Sigmoid colon (tissue), 6 donors: ENCODE measurements at regions not wholly inside any gene's neighbourhood (a gene's known extent, or its start where the extent isn't known, plus 50 kb on each side); places are given as distances from the start of the nearest gene placed in this dataset.

ENCODE experiments used
- DNase-seq: peaks from one replicate; pipeline ENCODE4 v3.0.0-alpha.2; 2019
- H3K27ac ChIP-seq, 4 donors: fragments of 200-600 bp; sonication (generic); one replicate each; pipeline ENCODE4 v1.5.1; 2016 to 2019; ENCODE audit warnings: mild to moderate bottlenecking in 1 of 4
- H3K27me3 ChIP-seq, 3 donors: fragments of 200-600 bp; sonication (generic); one replicate each; pipeline ENCODE4 v1.5.1; 2019; ENCODE audit warnings: mild to moderate bottlenecking in 1 of 3
- H3K36me3 ChIP-seq, 4 donors: fragments of 200-600 bp; sonication (generic); one replicate each; pipeline ENCODE4 v1.5.1; 2016 to 2019
- H3K4me1 ChIP-seq, 4 donors: fragments of 200-600 bp; sonication (generic); one replicate each; pipeline ENCODE4 v1.5.1; 2017 to 2019
- H3K4me3 ChIP-seq, 4 donors: fragments of 200-600 bp; sonication (generic); one replicate each; pipeline ENCODE4 v1.5.1; 2017 to 2019; ENCODE audit warnings: mild to moderate bottlenecking in 2 of 4, moderate library complexity in 1 of 4
- H3K9me3 ChIP-seq, 4 donors: fragments of 200-600 bp in 3 of 4; sonication (generic) in 3 of 4; one replicate each; pipeline versions ENCODE4 v1.5.1 to v1.6.1; 2013 to 2019
- CTCF ChIP-seq, 4 experiments: fragments of 450-650 bp in 3 of 4; fragments of 200-600 bp in 1 of 4; IDR thresholded peaks; one replicate each; pipeline ENCODE4 v1.5.1; 2016 to 2019; ENCODE audit warnings: antibody characterized with exemption in 4 of 4, mild to moderate bottlenecking in 3 of 4, moderate library complexity in 2 of 4
- EP300 ChIP-seq, 4 donors: sonication (generic); formaldehyde crosslinking; IDR thresholded peaks; one replicate each; pipeline ENCODE4 v1.6.1; 2017; ENCODE audit warnings: antibody characterized with exemption in 4 of 4
- POLR2A ChIP-seq, 2 donors: fragments of 450-650 bp; IDR thresholded peaks; one replicate each; pipeline ENCODE4 v1.6.1; 2016; ENCODE audit warnings: antibody characterized with exemption in 2 of 2, mild to moderate bottlenecking in 2 of 2, moderate library complexity in 2 of 2
- POLR2AphosphoS5 ChIP-seq, 4 donors: sonication (generic); formaldehyde crosslinking; IDR thresholded peaks; one replicate each; pipeline ENCODE4 v1.6.1; 2017; ENCODE audit warnings: antibody characterized with exemption in 4 of 4
- WGBS, 2 donors: extraction: QIAGEN DNeasy Blood & Tissue Kit; methylation state at CpG; one replicate each; pipeline ENCODE4 v1.1.7; 2013; 5-methylcytosine and 5-hydroxymethylcytosine counted together
- intact Hi-C: fragments of 100-400 bp; cut with DNase I; formaldehyde crosslinking; loops from one replicate; pipeline ENCODE4 v1.15.1; 2023
- donor health status: healthy with polysubstance abuse.
- donor health status: healthy.

GRCh38 chr9:134545215-134545542 lies 96.4 kb upstream of the COL5A1 start:
- TF ChIP-seq POLR2AphosphoS5 (IDR thresholded peaks at IDR 0.05) (no peak), CTCF (IDR thresholded peaks at IDR 0.05) (no peak), POLR2A (IDR thresholded peaks at IDR 0.05) (no peak), EP300 (IDR thresholded peaks at IDR 0.05) (no peak)

GRCh38 chr9:134545543-134546245 lies 95.9 kb upstream of the COL5A1 start:
- Histone ChIP-seq H3K27me3 (no peaks in the 10 kb centered on the region), H3K27ac (peak overlapping the region; percentile 57 to 80 (median 66)), H3K4me1 (peaks cover 0 to 31% (median 24%) of the 10 kb centered on the region in 4 donors), H3K9me3 (no peaks in the 10 kb centered on the region), H3K4me3 (peak overlapping the region in 2 of 4 donors; percentile 15 to 30), H3K36me3 (no peaks in the 10 kb centered on the region)
- peak; percentile 68 for DNase-seq
- intact Hi-C loops: loop anchor here (5.0 kb wide), 1 partner anchor 88 kb away; no protein-coding TSS in a partner anchor
- no peak for TF ChIP-seq POLR2A (IDR thresholded peaks at IDR 0.05)
- no peak for TF ChIP-seq EP300 (IDR thresholded peaks at IDR 0.05)
- TF ChIP-seq CTCF (IDR thresholded peaks at IDR 0.05): no peak
- peak in 3 of 4 donors; percentile 26 to 44 (median 32) for TF ChIP-seq POLR2AphosphoS5 (IDR thresholded peaks at IDR 0.05)
- 52 to 69% methylated on average over 29 of the region's 29 CpGs for WGBS, 2 donors

More at GRCh38 chr9:134545215-134545542, 96.4 kb upstream of the COL5A1 start:
- intact Hi-C loops: loop anchor here (5.0 kb wide), 1 partner anchor 88 kb away; no protein-coding TSS in a partner anchor
- H3K9me3 ChIP-seq: no peaks in the 10 kb centered on the region
- DNase-seq: no peak
- no peak overlapping the region for H3K4me3 ChIP-seq
- no peaks in the 10 kb centered on the region for H3K36me3 ChIP-seq
- WGBS, 2 donors: 71 to 78% methylated on average over 7 of the region's 7 CpGs
- peak overlapping the region; percentile 57 to 80 (median 66) for H3K27ac ChIP-seq
- H3K4me1 ChIP-seq: peaks cover 0 to 31% (median 24%) of the 10 kb centered on the region in 4 donors
- H3K27me3 ChIP-seq: no peaks in the 10 kb centered on the region

- DNase-seq: peak; percentile 71
- intact Hi-C loops: loop anchor here (5.0 kb wide), 1 partner anchor 89 kb away; no protein-coding TSS in a partner anchor
- H3K4me1 ChIP-seq: peaks cover 0 to 31% (median 24%) of the 10 kb centered on the region in 4 donors
Measured at GRCh38 chr9:134546246-134546731, 95.3 kb upstream of the COL5A1 start.

GRCh38 chr9:134546746-134547145 lies 94.9 kb upstream of the COL5A1 start:
- intact Hi-C loops: loop anchor here (5.0 kb wide), 1 partner anchor 89 kb away; no protein-coding TSS in a partner anchor
- H3K9me3 ChIP-seq: no peaks in the 10 kb centered on the region
- WGBS, 2 donors: 87% methylated on average over 10 of the region's 10 CpGs
- DNase-seq: peak; percentile 57
- H3K36me3 ChIP-seq: no peaks in the 10 kb centered on the region
- TF ChIP-seq POLR2A (IDR thresholded peaks at IDR 0.05): no peak
- no peak for TF ChIP-seq POLR2AphosphoS5 (IDR thresholded peaks at IDR 0.05)
- TF ChIP-seq CTCF (IDR thresholded peaks at IDR 0.05): no peak
- TF ChIP-seq EP300 (IDR thresholded peaks at IDR 0.05): no peak
- peaks cover 0 to 34% (median 25%) of the 10 kb centered on the region in 4 donors for H3K4me1 ChIP-seq
- H3K4me3 ChIP-seq: no peak overlapping the region
- H3K27me3 ChIP-seq: no peaks in the 10 kb centered on the region
- peak overlapping the region; percentile 8 to 80 (median 66) for H3K27ac ChIP-seq

More at GRCh38 chr9:134546246-134546731, 95.3 kb upstream of the COL5A1 start:
- 58 to 59% methylated on average over 14 of the region's 14 CpGs for WGBS, 2 donors
- no peaks in the 10 kb centered on the region for H3K9me3 ChIP-seq
- TF ChIP-seq POLR2AphosphoS5 (IDR thresholded peaks at IDR 0.05) (peak in 1 of 4 donors; percentile 26), EP300 (IDR thresholded peaks at IDR 0.05) (no peak), CTCF (IDR thresholded peaks at IDR 0.05) (no peak), POLR2A (IDR thresholded peaks at IDR 0.05) (no peak)
- no peaks in the 10 kb centered on the region for H3K36me3 ChIP-seq
- peak overlapping the region in 2 of 4 donors; percentile 15 to 30 for H3K4me3 ChIP-seq
- H3K27ac ChIP-seq: peak overlapping the region; percentile 57 to 80 (median 66)
- no peaks in the 10 kb centered on the region for H3K27me3 ChIP-seq
